Right atrium auricular region (tissue), 2 donors: ENCODE measurements at regions not wholly inside any gene's neighbourhood (a gene's known extent, or its start where the extent isn't known, plus 50 kb on each side); places are given as distances from the start of the nearest gene placed in this dataset.

Experiments used
- DNase-seq: peaks from one replicate; pipeline ENCODE4 v3.0.0-alpha.2; 2019; ENCODE audit warnings: low spot score
- H3K27ac ChIP-seq, 2 donors: fragments of 200-600 bp; sonication (generic); 1 replicate in 1 of 2; 2 replicates in 1 of 2; pipeline ENCODE4 v1.5.1; 2016 to 2019
- H3K27me3 ChIP-seq, 2 donors: fragments of 200-600 bp; sonication (generic); one replicate each; pipeline versions ENCODE4 v1.5.1 to v1.6.0; 2017 to 2019
- H3K36me3 ChIP-seq: fragments of 200-600 bp; sonication (generic); one replicate; pipeline ENCODE4 v1.5.1; 2016
- H3K4me1 ChIP-seq, 2 donors: fragments of 200-600 bp; sonication (generic); one replicate each; pipeline versions ENCODE4 v1.5.1 to v1.6.0; 2017 to 2019
- H3K4me3 ChIP-seq, 2 donors: fragments of 200-600 bp; sonication (generic); 1 replicate in 1 of 2; 2 replicates in 1 of 2; pipeline ENCODE4 v1.5.1; 2017 to 2019; ENCODE audit warnings: mild to moderate bottlenecking in 1 of 2, moderate library complexity in 1 of 2
- H3K9me3 ChIP-seq, 2 donors: fragments of 200-600 bp; sonication (generic); one replicate each; pipeline ENCODE4 v1.5.1; 2019
- TF ChIP-seq, protein P1 (sequence below), 2 donors: fragments of 200-600 bp; sonication (generic); IDR thresholded peaks; one replicate each; pipeline ENCODE4 v1.5.1; 2019; ENCODE audit warnings: antibody characterized with exemption in 2 of 2

DNA sequence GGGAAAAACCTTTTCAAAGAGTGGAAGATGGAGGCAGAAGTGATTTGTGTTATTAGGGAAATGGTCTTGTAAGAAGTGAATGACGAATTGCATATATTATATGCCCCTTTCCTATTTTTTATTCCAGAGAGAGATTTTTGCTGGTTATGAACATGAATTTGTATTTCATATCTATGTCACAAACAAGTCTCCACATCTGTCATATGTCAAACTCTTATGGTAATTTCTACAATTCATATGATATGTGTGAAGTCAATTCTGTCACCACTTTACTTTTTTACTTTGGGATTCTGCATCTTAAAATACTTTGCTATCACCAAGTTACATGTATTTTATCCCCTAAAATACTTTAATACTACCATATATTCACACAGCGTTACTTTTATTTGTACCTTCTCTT lies 594.2 kb upstream of the ARPP21 start:
- H3K36me3 ChIP-seq = no peaks in the 10 kb centered on the region
- TF ChIP-seq, protein P1, sequence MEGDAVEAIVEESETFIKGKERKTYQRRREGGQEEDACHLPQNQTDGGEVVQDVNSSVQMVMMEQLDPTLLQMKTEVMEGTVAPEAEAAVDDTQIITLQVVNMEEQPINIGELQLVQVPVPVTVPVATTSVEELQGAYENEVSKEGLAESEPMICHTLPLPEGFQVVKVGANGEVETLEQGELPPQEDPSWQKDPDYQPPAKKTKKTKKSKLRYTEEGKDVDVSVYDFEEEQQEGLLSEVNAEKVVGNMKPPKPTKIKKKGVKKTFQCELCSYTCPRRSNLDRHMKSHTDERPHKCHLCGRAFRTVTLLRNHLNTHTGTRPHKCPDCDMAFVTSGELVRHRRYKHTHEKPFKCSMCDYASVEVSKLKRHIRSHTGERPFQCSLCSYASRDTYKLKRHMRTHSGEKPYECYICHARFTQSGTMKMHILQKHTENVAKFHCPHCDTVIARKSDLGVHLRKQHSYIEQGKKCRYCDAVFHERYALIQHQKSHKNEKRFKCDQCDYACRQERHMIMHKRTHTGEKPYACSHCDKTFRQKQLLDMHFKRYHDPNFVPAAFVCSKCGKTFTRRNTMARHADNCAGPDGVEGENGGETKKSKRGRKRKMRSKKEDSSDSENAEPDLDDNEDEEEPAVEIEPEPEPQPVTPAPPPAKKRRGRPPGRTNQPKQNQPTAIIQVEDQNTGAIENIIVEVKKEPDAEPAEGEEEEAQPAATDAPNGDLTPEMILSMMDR (IDR thresholded peaks at IDR 0.05) = no peak
- H3K4me1 ChIP-seq = no peaks in the 10 kb centered on the region
- no peak overlapping the region for H3K4me3 ChIP-seq
- H3K27ac ChIP-seq = no peak overlapping the region
- no peaks in the 10 kb centered on the region for H3K9me3 ChIP-seq
- no peaks in the 10 kb centered on the region for H3K27me3 ChIP-seq
- no peak for DNase-seq

DNA sequence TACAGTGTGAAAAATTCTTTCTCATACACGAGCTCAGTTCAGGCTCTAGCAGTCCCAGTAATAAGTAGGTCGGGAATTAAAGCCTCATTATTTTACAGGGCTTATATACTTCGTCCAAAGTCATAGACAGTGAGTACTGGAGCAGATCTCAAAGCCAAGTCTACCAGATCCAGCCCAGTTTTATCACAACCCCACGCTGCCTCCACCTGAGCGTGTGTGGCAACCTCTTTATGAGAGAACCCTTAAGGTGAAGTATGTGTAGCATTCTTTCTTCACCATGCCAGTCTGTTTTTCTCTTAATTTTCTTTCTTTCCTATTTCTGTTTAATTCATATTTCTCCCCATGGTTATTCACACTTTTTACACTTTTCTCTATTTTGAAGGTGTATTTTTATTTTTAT lies 574.6 kb upstream of the ARPP21 start:
- Histone ChIP-seq H3K27ac (no peak overlapping the region), H3K4me3 (no peak overlapping the region), H3K4me1 (no peaks in the 10 kb centered on the region), H3K27me3 (no peaks in the 10 kb centered on the region), H3K36me3 (no peaks in the 10 kb centered on the region), H3K9me3 (no peaks in the 10 kb centered on the region)
- DNase-seq = no peak
- TF ChIP-seq, protein P1 (IDR thresholded peaks at IDR 0.05) = no peak

DNA sequence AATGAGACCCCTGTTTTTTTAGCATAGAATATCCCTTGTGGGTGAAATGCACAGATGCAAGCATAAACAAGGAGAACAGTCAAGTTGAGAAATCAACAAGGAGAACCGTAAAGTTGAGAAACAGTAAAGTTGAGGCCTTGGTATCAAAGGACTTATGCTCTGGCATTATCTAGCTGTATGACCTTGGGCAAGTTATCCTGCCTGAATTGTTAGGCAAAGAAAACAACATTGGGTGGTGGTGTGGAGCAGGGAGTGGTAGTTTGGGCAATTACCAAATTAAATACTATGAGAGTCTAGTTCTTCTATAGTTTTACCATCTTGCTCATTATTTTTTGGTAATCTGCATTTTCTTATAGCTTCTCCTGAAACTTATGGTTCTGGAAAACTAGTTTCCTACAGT lies 573.4 kb upstream of the ARPP21 start:
- Histone ChIP-seq H3K27me3 (no peaks in the 10 kb centered on the region), H3K36me3 (no peaks in the 10 kb centered on the region), H3K9me3 (no peaks in the 10 kb centered on the region), H3K4me1 (no peaks in the 10 kb centered on the region), H3K4me3 (no peak overlapping the region), H3K27ac (no peak overlapping the region)
- TF ChIP-seq, protein P1 (IDR thresholded peaks at IDR 0.05) = no peak
- DNase-seq = no peak

DNA sequence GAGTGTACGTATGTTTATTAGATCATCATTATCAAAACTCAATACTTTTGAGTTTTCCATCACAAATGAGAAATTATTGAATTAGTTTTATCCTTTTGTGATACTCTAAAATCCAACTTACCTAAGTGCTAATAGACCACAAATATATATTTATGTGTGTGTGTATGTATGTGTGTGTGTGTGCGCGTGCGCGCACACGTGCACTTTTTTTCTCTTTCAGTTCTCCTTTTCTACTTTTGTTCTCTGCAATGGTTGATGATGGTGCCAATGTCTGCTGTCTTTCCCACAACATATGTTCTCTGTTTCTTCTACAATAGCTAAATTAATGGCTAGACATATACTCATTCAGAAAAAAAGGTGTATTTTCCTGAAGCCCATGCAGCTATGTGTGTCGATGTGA lies 571.6 kb upstream of the ARPP21 start:
- Histone ChIP-seq H3K27me3 (no peaks in the 10 kb centered on the region), H3K27ac (no peak overlapping the region), H3K4me1 (no peaks in the 10 kb centered on the region), H3K4me3 (no peak overlapping the region), H3K36me3 (no peaks in the 10 kb centered on the region), H3K9me3 (no peaks in the 10 kb centered on the region)
- no peak for DNase-seq
- TF ChIP-seq, protein P1 (IDR thresholded peaks at IDR 0.05) = no peak

DNA sequence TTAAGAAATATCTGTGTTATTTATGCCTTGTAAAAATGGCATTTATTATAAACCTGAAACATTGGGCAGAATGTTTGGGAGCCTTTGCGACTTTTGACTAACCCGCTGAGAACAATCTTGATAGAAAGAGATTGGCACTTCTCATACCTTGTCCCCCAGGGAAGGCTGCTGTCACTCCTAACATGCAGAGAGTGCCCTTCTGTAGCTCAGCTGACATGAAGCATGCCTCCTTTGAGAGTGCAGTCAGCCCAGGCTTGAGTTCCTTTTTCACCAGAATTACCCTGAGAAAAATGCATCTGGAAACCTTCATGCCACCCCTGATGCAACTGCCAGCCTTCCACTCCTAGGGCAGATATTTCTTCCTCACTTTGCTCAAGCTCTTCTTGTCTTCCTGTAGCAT lies 569.2 kb upstream of the ARPP21 start:
- Histone ChIP-seq H3K27me3 (no peaks in the 10 kb centered on the region), H3K4me3 (no peak overlapping the region), H3K27ac (no peak overlapping the region), H3K36me3 (no peaks in the 10 kb centered on the region), H3K4me1 (no peaks in the 10 kb centered on the region), H3K9me3 (no peaks in the 10 kb centered on the region)
- DNase-seq = no peak
- TF ChIP-seq, protein P1 (IDR thresholded peaks at IDR 0.05) = no peak

DNA sequence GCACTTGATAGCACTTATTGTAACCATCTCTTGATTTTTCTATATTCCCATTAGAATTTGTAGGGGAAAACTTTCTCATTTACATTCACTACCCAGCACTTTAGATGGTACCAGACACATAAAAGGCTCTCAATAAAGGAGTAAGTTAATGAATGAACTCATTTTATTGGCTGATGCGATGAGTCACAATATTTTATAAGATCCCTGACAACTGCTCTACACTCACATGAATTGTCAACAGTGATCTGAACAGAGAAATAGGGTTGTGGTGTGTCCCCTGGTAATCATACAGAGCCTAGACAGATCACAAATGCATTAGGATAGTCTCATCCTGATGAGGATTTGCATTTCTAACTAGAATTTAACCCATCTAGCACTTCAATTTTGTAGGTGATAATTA lies 567.6 kb upstream of the ARPP21 start:
- TF ChIP-seq, protein P1 (IDR thresholded peaks at IDR 0.05) = no peak
- no peak overlapping the region for H3K4me3 ChIP-seq
- no peak for DNase-seq
- H3K9me3 ChIP-seq = no peaks in the 10 kb centered on the region
- H3K27ac ChIP-seq = no peak overlapping the region
- no peaks in the 10 kb centered on the region for H3K36me3 ChIP-seq
- no peaks in the 10 kb centered on the region for H3K4me1 ChIP-seq
- no peaks in the 10 kb centered on the region for H3K27me3 ChIP-seq
